A549 (cell line): ENCODE measurements at regions not wholly inside any gene's neighbourhood (a gene's known extent, or its start where the extent isn't known, plus 50 kb on each side); places are given as distances from the start of the nearest gene placed in this dataset.

ENCODE experiments used
- ATAC-seq, 2 experiments: fragments of 200-7000 bp in 1 of 2; fragments of >200 bp in 1 of 2; cut with Nextera tagmentation in 1 of 2; cut with Tn5 transposase in 1 of 2; 3 replicates each; pipeline versions ENCODE4 v1.8.0 to v1.9.1; 2018 to 2020; ENCODE audit warnings: mild to moderate bottlenecking in 1 of 2, moderate library complexity in 1 of 2
- CTCF ChIA-PET: fragments of 300-600 bp; sonication (Branson Sonifier 250); formaldehyde crosslinking; extraction: SDS; loops from one replicate; lab custom pipeline; 2021; ENCODE audit warnings: antibody characterized with exemption, inconsistent platforms; lab: Yijun Ruan, JAX
- POLR2A ChIA-PET: fragments of 350-600 bp; formaldehyde crosslinking; extraction: SDS; loops from one replicate; lab custom pipeline; 2021; ENCODE audit warnings: antibody characterized with exemption, inconsistent platforms; lab: Yijun Ruan, JAX
- DNase-seq, 2 experiments: peaks; one replicate each; pipeline versions ENCODE4 v3.0.0 to v3.0.0-alpha.2; 2011 to 2016; ENCODE audit warnings: low read depth in 1 of 2, low spot score in 1 of 2
- FAIRE-seq: peaks from 2 replicates; lab custom pipeline; 2011; peaks lifted over from hg19 to GRCh38; lab: Jason Lieb, UNC
- H3K27ac ChIP-seq, 2 experiments: fragments of >200 bp; sonication (Bioruptor Twin); formaldehyde crosslinking; 3 replicates each; pipeline ENCODE4 v1.5.1; 2016 to 2017
- H3K4me1 ChIP-seq: fragments of >200 bp; sonication (Bioruptor Twin); formaldehyde crosslinking; 3 replicates; pipeline ENCODE4 v1.6.1; 2016
- H3K4me2 ChIP-seq: fragments of >200 bp; sonication (Bioruptor Twin); formaldehyde crosslinking; 3 replicates; pipeline ENCODE4 v1.6.1; 2016
- H3K4me3 ChIP-seq: fragments of >200 bp; sonication (Bioruptor Twin); formaldehyde crosslinking; 3 replicates; pipeline ENCODE4 v1.5.1; 2016
- H3K9me3 ChIP-seq: fragments of >200 bp; sonication (Bioruptor Twin); formaldehyde crosslinking; 3 replicates; pipeline ENCODE4 v1.6.1; 2016
- CHD4 ChIP-seq: fragments of 200-600 bp; sonication (generic); IDR thresholded peaks from 2 replicates; pipeline ENCODE4 v1.6.1; 2016; ENCODE audit warnings: antibody characterized with exemption, mild to moderate bottlenecking, borderline replicate concordance
- CTCF ChIP-seq: fragments of >200 bp; sonication (Bioruptor Twin); formaldehyde crosslinking; IDR thresholded peaks from 3 replicates; pipeline ENCODE4 v1.5.1; 2016
- E2F6 ChIP-seq: IDR thresholded peaks from 2 replicates; pipeline ENCODE4 v1.6.1; 2012; ENCODE audit warnings: low read depth, borderline replicate concordance
- EHMT2 ChIP-seq: fragments of 200-600 bp; sonication (generic); IDR thresholded peaks from 2 replicates; pipeline ENCODE4 v1.6.1; 2016; ENCODE audit warnings: antibody characterized with exemption, low read depth, mild to moderate bottlenecking, moderate library complexity
- ELK1 ChIP-seq: fragments of 150-350 bp; IDR thresholded peaks from 2 replicates; pipeline ENCODE4 v1.6.1; 2014; ENCODE audit warnings: low read depth, mild to moderate bottlenecking, low read length
- ESRRA ChIP-seq: fragments of 150-350 bp; IDR thresholded peaks from 2 replicates; pipeline ENCODE4 v1.6.1; 2014; ENCODE audit warnings: mild to moderate bottlenecking, low read length, borderline replicate concordance
- HDAC2 ChIP-seq: fragments of 200-600 bp; sonication (generic); IDR thresholded peaks from 2 replicates; pipeline ENCODE4 v1.6.1; 2016
- HES2 ChIP-seq: fragments of >200 bp; sonication (Bioruptor Twin); formaldehyde crosslinking; IDR thresholded peaks from 2 replicates; pipeline ENCODE4 v1.6.1; 2016
- JUNB ChIP-seq: fragments of >200 bp; sonication (Bioruptor Twin); formaldehyde crosslinking; IDR thresholded peaks from 2 replicates; pipeline ENCODE4 v1.6.1; 2016
- KDM5A ChIP-seq: fragments of 200-600 bp; sonication (generic); IDR thresholded peaks from 2 replicates; pipeline ENCODE4 v1.6.1; 2016; ENCODE audit warnings: antibody characterized with exemption, mild to moderate bottlenecking
- MAFK ChIP-seq: fragments of 450-650 bp; IDR thresholded peaks from 2 replicates; pipeline ENCODE4 v1.6.1; 2014; ENCODE audit not compliant: partially characterized antibody
- MAX ChIP-seq: IDR thresholded peaks from 2 replicates; pipeline ENCODE4 v1.6.1; 2012
- MAZ ChIP-seq: fragments of 150-350 bp; IDR thresholded peaks from 2 replicates; pipeline ENCODE4 v1.6.1; 2014; ENCODE audit warnings: antibody characterized with exemption, low read depth, low read length, borderline replicate concordance
- MYC ChIP-seq: IDR thresholded peaks from 2 replicates; pipeline ENCODE4 v1.6.1; 2012; ENCODE audit warnings: mild to moderate bottlenecking, inconsistent platforms, low read length, improper control_type of control experiment, borderline replicate concordance
- POLR2A ChIP-seq: IDR thresholded peaks from 2 replicates; pipeline ENCODE4 v1.6.1; 2012; ENCODE audit warnings: mild to moderate bottlenecking, low read length
- POLR2AphosphoS2 ChIP-seq: conservative IDR thresholded peaks from 2 replicates; pipeline ENCODE4 v1.6.1; 2012; ENCODE audit warnings: low read length, improper control_type of control experiment, inconsistent platforms
- RAD21 ChIP-seq, 2 experiments: fragments of >200 bp in 1 of 2; sonication (Bioruptor Twin) in 1 of 2; formaldehyde crosslinking in 1 of 2; IDR thresholded peaks in 1 of 2; conservative IDR thresholded peaks in 1 of 2; 2 replicates in 1 of 2; 3 replicates in 1 of 2; pipeline ENCODE4 v1.6.1; 2012 to 2018; ENCODE audit warnings: inconsistent platforms in 1 of 2
- RARB ChIP-seq: fragments of 250-450 bp; sonication (Bioruptor Pico); IDR thresholded peaks from 2 replicates; pipeline ENCODE4 v1.8.0; 2021; ENCODE audit warnings: mild to moderate bottlenecking, moderate library complexity
- USF2 ChIP-seq: fragments of 450-650 bp; IDR thresholded peaks from 2 replicates; pipeline ENCODE4 v1.6.1; 2014; ENCODE audit warnings: antibody characterized with exemption
- ZC3H11A ChIP-seq: fragments of 450-650 bp; IDR thresholded peaks from 2 replicates; pipeline ENCODE4 v1.6.1; 2014; ENCODE audit warnings: antibody characterized with exemption, mild to moderate bottlenecking
- ZNF302 ChIP-seq: fragments of 250-450 bp; sonication (Bioruptor Pico); IDR thresholded peaks from 2 replicates; pipeline ENCODE4 v1.9.0; 2021; ENCODE audit warnings: inconsistent platforms, mild to moderate bottlenecking, moderate library complexity
- ZSCAN20 ChIP-seq: fragments of 250-450 bp; sonication (Bioruptor Pico); IDR thresholded peaks from 2 replicates; pipeline ENCODE4 v1.8.0; 2022; ENCODE audit warnings: mild to moderate bottlenecking, moderate library complexity
- WGBS: methylation state at CpG from one replicate; pipeline ENCODE4 v1.1.6; 2017; ENCODE audit errors: missing lambda C conversion rate; 5-methylcytosine and 5-hydroxymethylcytosine counted together

GRCh38 chr2:126482582-126483464 is 173.1 kb upstream of the GYPC start:
- WGBS = 42% methylated on average over 14 of the region's 19 CpGs
- no peak overlapping the region for H3K27ac ChIP-seq
- H3K9me3 ChIP-seq = no peaks in the 10 kb centered on the region
- H3K4me3 ChIP-seq = no peak overlapping the region
- no peaks in the 10 kb centered on the region for H3K4me1 ChIP-seq
- ATAC-seq (peak in 1 of 2 experiments; percentile 76; a peak in 3 of 6 replicates), FAIRE-seq (no peak), DNase-seq (peak in 1 of 2 experiments; percentile 31)
- no peak for TF ChIP-seq MYC
- no peak for TF ChIP-seq HES2
- TF ChIP-seq CHD4 = no peak
- no peak for TF ChIP-seq E2F6
- TF ChIP-seq USF2 = no peak
- no peak for TF ChIP-seq MAFK
- no peak for TF ChIP-seq ZNF302
- TF ChIP-seq EHMT2 = no peak
- TF ChIP-seq RARB (CRISPR knock-in tag) = no peak
- no peak for TF ChIP-seq ZSCAN20 (CRISPR knock-in tag)
- TF ChIP-seq JUNB = no peak
- no peak for TF ChIP-seq ESRRA
- TF ChIP-seq POLR2A = no peak
- no peak for TF ChIP-seq KDM5A
- no peak for TF ChIP-seq HDAC2
- no peak for TF ChIP-seq ZC3H11A
- TF ChIP-seq POLR2AphosphoS2 = no peak
- no peak for TF ChIP-seq ELK1
- TF ChIP-seq MAZ = no peak
- TF ChIP-seq RAD21 (conservative IDR thresholded peaks at IDR 0.05 in 1 of 2, IDR thresholded peaks at IDR 0.05 in 1 of 2) = no peak
- H3K4me2 ChIP-seq = no peak overlapping the region
- ChIA-PET CTCF (interaction anchor here (0.5 to 0.6 kb wide), 2 partner anchors 13 to 367 kb away, joined by 3 read pairs; no protein-coding TSS in a partner anchor), POLR2A (no interaction called here)

- CTCF ChIA-PET = interaction anchor here (1.3 kb wide), 1 partner anchor 9 kb away, joined by 4 read pairs; no protein-coding TSS in a partner anchor
- TF ChIP-seq CTCF (no peak), MAX (no peak)
- Histone ChIP-seq H3K4me1 (no peaks in the 10 kb centered on the region), H3K4me3 (no peak overlapping the region), H3K27ac (no peak overlapping the region), H3K4me2 (no peak overlapping the region), H3K9me3 (no peaks in the 10 kb centered on the region)
- no peak for ATAC-seq
- POLR2A ChIA-PET = no interaction called here
- no peak for FAIRE-seq
- DNase-seq = no peak
These were observed 161.4 kb upstream of the GYPC start for GRCh38 chr2:126494593-126494992.
